Ishikawa (cell line): ENCODE measurements at regions not wholly inside any gene's neighbourhood (a gene's known extent, or its start where the extent isn't known, plus 50 kb on each side); places are given as distances from the start of the nearest gene placed in this dataset.

Experiments used
- CEBPB ChIP-seq: IDR thresholded peaks from 2 replicates; pipeline ENCODE4 v1.6.1; 2012
- CREB1 ChIP-seq: IDR thresholded peaks from 2 replicates; pipeline ENCODE4 v1.6.1; 2012; ENCODE audit warnings: low read depth
- EGR1 ChIP-seq: IDR thresholded peaks from 2 replicates; pipeline ENCODE4 v1.6.1; 2012
- EP300 ChIP-seq: IDR thresholded peaks from 2 replicates; pipeline ENCODE4 v1.6.1; 2012; ENCODE audit warnings: borderline replicate concordance
- TCF12 ChIP-seq: IDR thresholded peaks from 2 replicates; pipeline ENCODE4 v1.6.1; 2012; ENCODE audit warnings: low read depth
- TF ChIP-seq, protein P1 (sequence below): IDR thresholded peaks from 2 replicates; pipeline ENCODE4 v1.6.1; 2012; ENCODE audit warnings: low read depth, mild to moderate bottlenecking
- TF ChIP-seq, protein P2 (sequence below): IDR thresholded peaks from 2 replicates; pipeline ENCODE4 v1.6.1; 2012

DNA sequence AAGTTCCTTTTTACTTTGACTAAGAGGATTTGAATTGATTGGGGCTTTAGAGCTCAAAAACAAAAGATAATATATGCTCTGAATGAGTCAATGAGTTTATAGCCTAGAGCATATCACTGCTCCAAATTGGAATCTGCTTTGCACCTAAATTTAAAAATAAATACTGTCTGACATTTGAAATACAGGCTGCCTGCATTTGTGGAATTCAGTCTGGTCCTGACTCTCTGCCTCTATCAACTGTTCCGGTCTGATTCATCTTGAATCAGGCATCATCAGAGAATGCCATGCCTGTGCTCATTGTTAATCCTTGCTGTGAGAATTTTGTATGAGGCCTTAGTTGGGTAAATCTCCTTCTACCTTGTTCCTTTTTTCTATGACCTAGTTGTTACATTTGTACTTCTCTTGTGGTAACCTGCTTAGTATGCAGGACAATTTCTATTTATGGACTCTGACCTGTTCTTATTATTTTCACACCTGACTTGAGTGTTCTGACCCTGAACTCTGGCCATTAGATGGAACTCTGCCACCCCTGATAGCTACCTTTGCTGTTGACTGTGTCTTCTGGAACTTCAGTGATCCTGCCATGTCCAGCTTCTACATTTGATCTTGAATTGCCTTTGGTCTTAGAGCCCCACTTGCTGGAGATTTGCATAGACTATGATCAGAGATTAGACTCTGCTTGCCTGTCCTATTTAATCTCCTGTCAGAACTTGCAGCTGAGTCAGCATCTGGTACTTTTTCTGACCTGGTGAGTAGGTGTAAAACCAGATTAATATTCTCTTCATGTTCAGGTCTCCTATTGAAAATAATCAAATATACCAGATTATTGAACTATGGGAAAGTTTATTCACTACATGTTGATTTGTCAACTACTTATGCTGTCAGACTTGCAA is 442.7 kb upstream of the HS3ST5 start:
- TF ChIP-seq EP300 (no peak), TCF12 (no peak), CREB1 (no peak), EGR1 (no peak), CEBPB (no peak)
- TF ChIP-seq, protein P1, sequence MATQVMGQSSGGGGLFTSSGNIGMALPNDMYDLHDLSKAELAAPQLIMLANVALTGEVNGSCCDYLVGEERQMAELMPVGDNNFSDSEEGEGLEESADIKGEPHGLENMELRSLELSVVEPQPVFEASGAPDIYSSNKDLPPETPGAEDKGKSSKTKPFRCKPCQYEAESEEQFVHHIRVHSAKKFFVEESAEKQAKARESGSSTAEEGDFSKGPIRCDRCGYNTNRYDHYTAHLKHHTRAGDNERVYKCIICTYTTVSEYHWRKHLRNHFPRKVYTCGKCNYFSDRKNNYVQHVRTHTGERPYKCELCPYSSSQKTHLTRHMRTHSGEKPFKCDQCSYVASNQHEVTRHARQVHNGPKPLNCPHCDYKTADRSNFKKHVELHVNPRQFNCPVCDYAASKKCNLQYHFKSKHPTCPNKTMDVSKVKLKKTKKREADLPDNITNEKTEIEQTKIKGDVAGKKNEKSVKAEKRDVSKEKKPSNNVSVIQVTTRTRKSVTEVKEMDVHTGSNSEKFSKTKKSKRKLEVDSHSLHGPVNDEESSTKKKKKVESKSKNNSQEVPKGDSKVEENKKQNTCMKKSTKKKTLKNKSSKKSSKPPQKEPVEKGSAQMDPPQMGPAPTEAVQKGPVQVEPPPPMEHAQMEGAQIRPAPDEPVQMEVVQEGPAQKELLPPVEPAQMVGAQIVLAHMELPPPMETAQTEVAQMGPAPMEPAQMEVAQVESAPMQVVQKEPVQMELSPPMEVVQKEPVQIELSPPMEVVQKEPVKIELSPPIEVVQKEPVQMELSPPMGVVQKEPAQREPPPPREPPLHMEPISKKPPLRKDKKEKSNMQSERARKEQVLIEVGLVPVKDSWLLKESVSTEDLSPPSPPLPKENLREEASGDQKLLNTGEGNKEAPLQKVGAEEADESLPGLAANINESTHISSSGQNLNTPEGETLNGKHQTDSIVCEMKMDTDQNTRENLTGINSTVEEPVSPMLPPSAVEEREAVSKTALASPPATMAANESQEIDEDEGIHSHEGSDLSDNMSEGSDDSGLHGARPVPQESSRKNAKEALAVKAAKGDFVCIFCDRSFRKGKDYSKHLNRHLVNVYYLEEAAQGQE = no peak
- TF ChIP-seq, protein P2, sequence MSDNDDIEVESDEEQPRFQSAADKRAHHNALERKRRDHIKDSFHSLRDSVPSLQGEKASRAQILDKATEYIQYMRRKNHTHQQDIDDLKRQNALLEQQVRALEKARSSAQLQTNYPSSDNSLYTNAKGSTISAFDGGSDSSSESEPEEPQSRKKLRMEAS = no peak
